Activated CD4-positive, alpha-beta T cell treated with anti-CD3 and anti-CD28 coated beads, Interleukin-2, Interleukin-4, amounts not matched to agents 100 ng/mL and 50 ng/mL, durations not matched to agents 16 hours and 8 hours (primary cell): ENCODE measurements at regions not wholly inside any gene's neighbourhood (a gene's known extent, or its start where the extent isn't known, plus 50 kb on each side); places are given as distances from the start of the nearest gene placed in this dataset.
A peak's percentile ranks its signal among the peaks of the same experiment; 100 is the strongest.

Experiments used
- DNase-seq: peaks from one replicate; pipeline ENCODE4 v3.0.0-alpha.2; 2020; ENCODE audit warnings: low spot score

- no peak for DNase-seq
These were observed 297.5 kb upstream of the DCBLD2 start for GRCh38 chr3:99199021-99199420.

DNA sequence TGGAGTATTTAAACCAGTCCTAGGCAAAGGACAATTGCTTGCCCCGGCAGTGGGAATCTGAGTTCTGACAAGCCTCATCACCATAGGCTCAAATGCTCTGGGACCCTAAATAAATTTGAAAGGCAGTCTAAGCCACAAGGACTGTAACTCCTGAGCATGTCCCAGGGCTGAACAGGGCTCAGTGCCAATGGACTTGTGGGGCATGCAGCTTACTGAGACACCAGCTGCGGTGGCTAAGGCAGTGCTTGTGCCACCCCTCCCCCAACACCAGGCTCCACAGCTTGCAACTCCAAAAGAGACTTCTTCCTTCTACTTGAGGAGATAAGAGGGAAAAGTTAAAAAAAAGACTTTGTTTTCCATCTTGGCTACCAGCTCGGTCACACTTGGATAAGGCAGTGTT is 289.7 kb upstream of the DCBLD2 start:
- no peak for DNase-seq

GRCh38 chr3:99188936-99189335 is 287.4 kb upstream of the DCBLD2 start:
- no peak for DNase-seq

DNA sequence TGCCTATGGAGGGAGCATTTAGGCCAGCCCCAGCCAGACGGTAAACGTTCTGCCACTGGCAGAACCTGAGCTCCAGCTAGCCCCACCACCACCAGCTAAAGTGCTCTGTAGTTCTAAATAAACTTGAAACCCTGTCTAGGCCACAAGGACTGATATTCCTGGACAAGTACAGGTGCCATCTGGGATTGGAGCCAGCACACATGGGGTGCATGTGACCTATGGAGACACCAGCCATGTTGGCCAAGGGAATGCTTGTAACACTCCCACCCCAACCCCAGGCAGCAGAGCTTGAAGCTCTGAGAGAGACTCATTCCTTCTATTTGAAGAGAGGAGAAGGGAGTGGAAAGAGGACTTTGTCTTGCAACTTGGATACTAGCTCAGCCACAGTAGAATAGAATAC is 284.5 kb upstream of the DCBLD2 start:
- DNase-seq, result no peak

GRCh38 chr3:99176169-99176964 is 274.9 kb upstream of the DCBLD2 start:
- no peak for DNase-seq

- no peak for DNase-seq
These were observed 273.8 kb upstream of the DCBLD2 start for GRCh38 chr3:99175276-99175812.

DNA sequence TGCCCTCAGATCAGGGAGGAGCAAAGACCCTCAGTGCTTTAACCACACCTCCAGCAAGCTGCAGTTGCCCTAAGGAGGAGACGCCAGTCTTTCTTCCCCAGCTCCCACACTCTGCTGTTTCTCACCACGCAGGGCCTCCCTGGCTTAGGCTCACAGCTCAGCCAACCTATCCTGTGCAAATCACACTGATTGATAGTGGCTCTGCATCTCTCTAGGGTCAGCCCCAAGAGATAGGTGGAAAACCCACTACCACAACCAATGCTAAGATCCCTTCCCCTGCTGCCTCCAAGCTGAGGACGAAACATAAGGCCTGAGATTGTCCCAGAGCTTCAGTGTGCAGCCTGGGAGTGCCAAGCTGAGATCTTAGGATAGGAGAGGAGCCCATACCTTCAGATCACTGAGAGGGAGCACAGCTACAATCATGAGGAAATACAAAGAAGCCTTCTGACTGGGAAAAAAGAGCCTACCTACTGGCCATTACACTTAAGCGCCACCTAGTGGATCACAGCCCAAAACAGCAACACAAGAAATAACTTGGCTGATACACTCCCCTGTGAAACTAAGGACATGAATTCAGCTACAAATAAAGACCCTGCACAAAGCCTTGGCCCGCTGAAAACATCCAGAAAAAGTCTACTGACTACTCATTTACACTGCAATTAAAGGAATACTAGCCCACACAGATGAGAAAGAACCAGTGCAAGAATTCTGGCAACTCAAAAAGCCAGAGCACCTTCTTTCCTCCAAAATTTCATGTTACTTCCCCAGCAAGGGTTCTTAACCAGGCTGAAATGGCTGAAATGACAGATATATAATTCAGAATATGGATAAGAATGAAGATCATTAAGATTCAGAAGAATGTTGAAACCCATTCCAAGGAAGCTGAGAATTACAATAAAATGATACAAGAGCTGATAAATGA is 271.5 kb upstream of the DCBLD2 start:
- DNase-seq, result peak; percentile 53

DNA sequence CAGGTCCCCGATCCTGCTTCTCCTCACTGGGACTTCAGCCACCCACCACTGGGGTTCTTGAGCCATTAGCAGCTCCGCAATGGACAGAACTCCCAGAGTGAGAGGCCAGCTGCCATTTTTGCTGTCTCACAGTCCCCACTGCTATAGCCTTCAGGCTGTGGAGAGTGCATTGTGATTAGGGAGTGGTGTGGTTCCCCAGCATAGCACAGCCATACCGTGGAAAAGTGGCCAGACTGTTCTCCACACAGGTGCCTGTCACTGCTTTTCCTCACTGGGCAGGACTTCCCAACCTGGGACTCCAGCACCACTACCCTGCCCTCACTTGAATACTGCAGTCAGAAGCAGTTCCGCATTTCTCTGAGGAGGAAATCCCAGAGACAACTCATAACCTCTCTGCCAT is 270.3 kb upstream of the DCBLD2 start:
- no peak for DNase-seq

DNA sequence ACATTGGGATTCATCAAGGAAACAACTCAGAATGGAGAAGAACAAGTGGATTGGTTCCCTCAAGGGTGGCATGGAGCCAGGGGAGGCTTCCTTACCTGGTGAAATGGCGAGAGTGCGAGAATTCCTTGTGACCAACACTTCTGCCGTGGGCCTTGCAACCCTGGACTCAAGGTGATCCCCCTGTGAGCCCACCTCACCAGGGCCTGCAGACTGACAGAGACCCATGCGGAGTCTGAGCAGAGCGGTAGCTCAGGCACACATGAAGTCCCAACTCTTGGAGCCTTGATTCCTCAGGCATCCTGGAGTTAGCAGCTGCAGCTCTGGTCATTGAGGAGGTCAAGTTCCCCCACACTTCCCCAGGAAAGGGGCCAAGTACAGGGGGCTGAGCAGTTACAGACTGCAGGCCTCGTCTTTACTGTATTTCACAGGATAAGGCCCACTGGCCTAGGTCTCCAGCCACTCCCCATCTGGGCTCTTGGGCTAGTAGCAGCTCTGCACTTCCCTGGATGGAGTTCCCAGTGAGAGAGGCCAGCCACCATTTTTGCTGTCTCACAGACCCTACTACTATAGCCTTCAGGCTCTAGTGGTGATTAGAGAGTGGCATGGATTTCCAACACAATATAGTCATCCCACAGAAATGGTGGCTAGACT is 269.5 kb upstream of the DCBLD2 start:
- DNase-seq, result no peak

DNA sequence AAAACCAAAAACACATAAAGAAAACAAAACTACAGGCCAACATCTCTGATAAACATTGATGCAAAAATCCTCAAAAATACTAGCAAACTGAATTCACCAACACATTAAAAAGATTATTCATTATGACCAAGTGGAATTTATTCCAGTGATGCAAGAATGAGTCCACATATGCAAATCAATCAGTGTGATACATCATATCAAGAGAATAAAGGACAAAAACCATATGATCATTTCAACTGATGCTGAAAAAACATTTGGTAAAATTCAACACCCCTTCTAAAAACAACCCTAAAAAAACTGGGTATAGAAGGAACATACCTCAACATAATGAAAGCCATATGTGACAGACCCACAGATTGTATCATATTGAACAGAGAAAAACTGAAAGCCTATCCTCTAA is 265.6 kb upstream of the DCBLD2 start:
- no peak for DNase-seq

DNA sequence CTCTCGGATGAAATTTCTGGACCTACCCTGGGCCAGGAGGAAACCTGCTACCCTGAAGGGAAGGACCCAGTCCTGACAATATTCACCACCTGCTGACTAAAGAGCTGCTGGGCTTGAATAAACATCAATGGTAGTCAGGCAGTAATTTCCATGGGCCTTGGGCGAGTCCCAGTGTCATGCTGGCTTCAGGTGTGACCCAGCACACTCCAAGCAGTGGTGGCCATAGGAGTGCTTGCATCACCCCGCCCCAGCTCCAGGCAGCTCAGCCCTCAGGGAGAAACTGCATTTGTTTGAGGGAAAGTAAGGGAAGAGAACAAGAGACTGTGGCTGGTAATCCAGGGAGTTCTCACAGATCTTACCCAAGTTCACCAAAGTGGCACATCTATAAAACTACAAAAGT is 261.8 kb upstream of the DCBLD2 start:
- DNase-seq, result no peak

DNA sequence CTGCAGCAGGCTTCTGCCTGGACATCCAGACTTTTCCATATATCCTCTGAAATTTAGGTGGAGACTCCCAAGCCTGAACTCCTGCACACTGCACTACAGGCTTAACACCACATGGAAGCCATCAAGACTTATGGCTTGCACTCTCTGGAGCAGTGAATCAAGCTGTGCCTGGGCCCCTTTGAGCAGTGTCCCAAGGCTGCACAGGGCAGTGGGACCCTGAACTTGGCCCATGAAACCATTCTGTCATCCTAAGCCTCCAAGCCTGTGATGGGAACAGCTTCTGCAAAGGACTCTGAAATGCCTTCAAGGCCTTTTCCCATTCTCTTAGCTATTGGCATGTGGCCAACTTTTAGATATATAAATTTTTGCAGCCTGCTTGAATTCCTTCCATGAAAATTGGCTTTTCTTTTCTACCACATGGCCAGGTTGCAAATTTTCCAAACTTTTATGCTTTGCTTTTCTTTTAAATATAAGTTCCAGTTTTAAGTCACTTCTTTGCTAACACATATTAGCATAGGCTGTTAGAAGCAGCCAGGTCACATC is 257.8 kb upstream of the DCBLD2 start:
- no peak for DNase-seq

- DNase-seq, result no peak
These were observed 243.5 kb upstream of the DCBLD2 start for GRCh38 chr3:99145031-99145430.

DNA sequence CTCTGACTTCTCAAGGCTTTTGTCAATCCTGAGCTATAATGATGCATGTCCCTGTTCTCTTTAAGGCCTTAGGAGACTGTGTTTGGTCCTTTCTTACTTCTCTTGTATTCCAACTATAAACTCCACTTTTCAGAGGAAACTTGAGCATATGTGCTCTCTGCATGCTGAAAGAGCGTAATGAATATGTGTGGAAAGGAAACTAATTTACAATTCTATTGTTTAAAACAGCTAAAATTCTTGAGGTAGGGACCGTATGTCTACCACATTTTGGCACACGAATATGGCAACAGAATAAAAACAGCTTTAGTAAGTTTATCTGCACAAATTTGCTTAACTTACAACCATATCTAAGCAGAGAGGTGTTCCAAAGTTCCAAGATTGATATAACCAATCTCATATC is 242.0 kb upstream of the DCBLD2 start:
- DNase-seq, result no peak

- no peak for DNase-seq
These were observed 233.5 kb upstream of the DCBLD2 start for GRCh38 chr3:99134986-99135385.

DNA sequence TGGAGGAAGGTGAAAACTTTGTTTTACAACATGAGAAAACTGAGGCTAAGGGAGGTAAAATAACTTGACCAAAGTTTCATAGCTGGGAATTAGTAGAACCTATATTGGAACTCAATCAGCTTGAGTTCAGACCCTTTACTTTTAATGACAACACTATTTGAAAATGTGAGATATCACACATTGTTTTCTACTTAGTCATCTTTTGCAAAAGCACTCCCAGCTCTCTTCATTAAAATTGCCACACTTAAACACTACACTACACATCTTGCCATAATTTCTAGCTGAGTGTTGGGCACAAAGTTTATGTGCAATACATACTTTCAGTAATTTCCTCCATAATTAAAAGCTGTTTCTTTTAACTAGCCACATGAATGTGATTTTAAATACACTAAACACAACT is 230.4 kb upstream of the DCBLD2 start:
- no peak for DNase-seq

DNA sequence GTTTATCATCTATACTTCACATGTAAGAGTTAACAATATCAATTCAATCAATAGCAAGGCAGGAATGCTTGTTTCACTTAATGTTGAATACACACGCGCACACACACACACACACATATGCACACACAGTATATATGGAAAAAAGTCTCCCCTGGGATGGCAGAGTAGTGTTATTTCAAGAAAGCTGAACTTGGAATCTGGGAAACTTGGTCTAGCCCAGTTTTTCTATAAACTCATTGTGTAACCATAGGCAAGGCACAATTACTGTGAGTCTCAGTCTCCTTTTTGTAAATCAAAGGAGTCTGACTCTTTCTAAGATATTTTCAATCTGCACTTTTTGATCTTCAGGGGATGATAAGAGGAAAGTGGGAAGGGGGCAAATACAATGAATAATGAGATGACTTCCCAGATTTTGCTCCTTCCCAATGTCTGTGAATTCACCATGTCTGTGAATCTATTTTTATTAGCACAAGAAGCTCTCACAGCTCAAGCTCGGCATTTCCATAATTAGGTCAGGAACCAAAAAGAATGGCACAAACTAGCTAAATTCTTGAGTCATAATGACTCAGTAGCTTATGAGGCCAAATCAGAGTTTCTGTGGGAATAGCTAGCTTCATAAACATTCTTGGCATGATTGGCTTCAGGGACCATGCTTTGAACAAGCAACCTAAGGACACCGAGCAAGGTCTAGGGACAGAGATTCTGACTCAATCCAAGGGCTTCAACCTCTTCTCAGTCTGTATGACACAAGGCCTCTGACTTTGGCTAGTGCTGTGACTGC is 227.4 kb upstream of the DCBLD2 start:
- DNase-seq, result no peak

DNA sequence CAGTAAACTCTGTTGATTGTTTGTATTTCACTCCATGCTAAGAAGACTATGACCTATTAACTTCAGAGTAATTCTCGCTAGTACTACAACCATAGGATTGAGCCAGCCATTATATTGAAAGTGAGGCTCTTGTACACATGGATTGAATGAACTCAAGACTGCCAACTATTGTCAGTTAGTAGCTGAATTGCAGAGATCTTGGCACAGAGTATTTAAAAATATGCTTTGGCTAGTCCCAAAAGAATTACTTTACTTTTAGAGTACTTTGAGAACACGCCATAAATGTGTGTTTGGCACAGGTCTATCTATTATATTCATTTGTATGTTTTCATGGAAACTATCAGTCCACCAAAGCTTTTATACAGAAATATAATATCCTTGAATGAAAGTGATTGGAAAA is 226.7 kb upstream of the DCBLD2 start:
- DNase-seq, result no peak

- DNase-seq, result no peak
These were observed 224.8 kb upstream of the DCBLD2 start for GRCh38 chr3:99126316-99126715.

DNA sequence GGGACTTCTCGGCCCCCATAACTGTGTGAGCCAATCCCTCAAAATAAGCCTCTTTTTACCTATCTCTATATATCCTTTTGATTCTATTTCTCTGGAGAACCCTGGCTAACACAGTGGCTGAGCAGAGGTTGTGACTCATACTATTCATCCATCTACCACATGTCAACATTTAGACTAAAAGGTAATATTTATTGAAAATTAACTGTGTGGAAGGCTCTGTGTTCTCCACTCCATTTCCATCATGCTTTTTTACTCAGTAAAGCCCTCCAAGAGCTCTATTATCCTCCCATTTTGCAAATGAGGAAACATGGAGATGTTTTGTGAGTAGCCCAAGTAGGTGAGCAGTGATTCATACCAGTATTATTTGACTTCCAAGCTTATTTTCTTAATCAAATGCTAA is 217.9 kb upstream of the DCBLD2 start:
- no peak for DNase-seq

DNA sequence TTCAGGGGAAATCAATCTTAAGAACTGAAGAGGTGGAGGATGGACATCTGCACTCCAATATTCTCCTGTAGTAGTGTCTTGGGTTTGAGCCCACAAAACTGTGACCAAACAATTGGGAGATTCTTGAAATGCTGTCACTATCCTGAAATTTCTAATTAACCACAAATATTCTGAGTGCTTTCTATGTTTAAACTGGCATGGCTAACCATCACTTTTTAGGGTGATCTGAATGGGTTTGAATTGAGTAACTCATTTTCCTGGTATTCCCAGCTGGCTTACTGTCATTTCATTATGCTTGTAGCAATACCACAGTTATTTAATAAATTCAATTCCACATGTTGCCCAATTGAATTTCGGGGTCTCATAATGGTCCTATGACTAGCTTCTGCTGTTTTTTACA is 216.9 kb upstream of the DCBLD2 start:
- DNase-seq, result no peak
